T-helper 17 cell (primary cell): ENCODE measurements at regions not wholly inside any gene's neighbourhood (a gene's known extent, or its start where the extent isn't known, plus 50 kb on each side); places are given as distances from the start of the nearest gene placed in this dataset.

Experiments used
- ATAC-seq: fragments of 150-1000 bp; cut with Tn5 transposase; 2 replicates; pipeline ENCODE4 v1.10.0; 2021; ENCODE audit warnings: mild to moderate bottlenecking, moderate library complexity
- DNase-seq, 3 donors: peaks; one replicate each; pipeline versions ENCODE4 v3.0.0 to v3.0.0-alpha.2; 2020 to 2021
- H3K9me3 ChIP-seq: one replicate; pipeline ENCODE4 v1.7.0; 2013; ENCODE audit warnings: low read length, mild to moderate bottlenecking; ENCODE audit not compliant: control insufficient read depth, poor library complexity, severe bottlenecking
- H3K27ac Mint-ChIP-seq: one replicate; pipeline ENCODE4 v1.8.0; 2022; ENCODE audit warnings: mild to moderate bottlenecking, moderate library complexity, mixed read lengths
- H3K27me3 Mint-ChIP-seq: one replicate; pipeline ENCODE4 v1.8.0; 2022; ENCODE audit warnings: mixed read lengths
- H3K36me3 Mint-ChIP-seq: one replicate; pipeline ENCODE4 v1.8.0; 2022; ENCODE audit warnings: low read depth, mixed read lengths
- H3K4me1 Mint-ChIP-seq: one replicate; pipeline ENCODE4 v1.8.0; 2022; ENCODE audit warnings: mild to moderate bottlenecking, mixed read lengths
- H3K4me3 Mint-ChIP-seq: one replicate; pipeline ENCODE4 v1.8.0; 2022; ENCODE audit warnings: mild to moderate bottlenecking, moderate library complexity, mixed read lengths

- ATAC-seq: no peak
- H3K4me1 Mint-ChIP-seq: no peaks in the 10 kb centered on the region
- peaks cover 4% of the 10 kb centered on the region for H3K27me3 Mint-ChIP-seq
- H3K36me3 Mint-ChIP-seq: no peaks in the 10 kb centered on the region
- H3K9me3 ChIP-seq: no peaks in the 10 kb centered on the region
- no peak for DNase-seq
- no peak overlapping the region for H3K4me3 Mint-ChIP-seq
- no peak overlapping the region for H3K27ac Mint-ChIP-seq
Measured at GRCh38 chr10:123303581-123304337, 149.6 kb downstream of the BUB3 start.

DNA sequence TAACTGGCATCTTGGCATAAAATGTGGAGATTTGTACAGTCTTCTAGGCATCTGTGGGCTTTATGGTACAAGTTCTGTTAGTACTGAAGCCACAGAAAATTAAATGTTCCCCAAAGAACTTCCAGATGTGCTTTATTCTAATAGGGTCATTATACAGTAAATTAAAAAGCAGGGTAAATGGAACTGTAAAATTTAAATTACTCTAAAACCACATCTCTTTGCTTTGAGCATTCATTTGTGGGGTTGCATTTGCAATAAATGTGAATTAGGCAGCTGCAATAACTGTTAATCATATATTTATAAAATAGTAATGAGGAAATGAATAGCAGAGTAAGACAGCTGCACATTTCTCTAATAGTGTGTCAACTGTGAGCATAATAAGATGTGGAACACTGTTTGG lies 151.5 kb downstream of the BUB3 start:
- Mint-ChIP-seq H3K27me3 (no peaks in the 10 kb centered on the region), H3K4me1 (no peaks in the 10 kb centered on the region), H3K4me3 (no peak overlapping the region), H3K36me3 (no peaks in the 10 kb centered on the region), H3K27ac (no peak overlapping the region)
- ATAC-seq (no peak), DNase-seq (no peak)
- no peaks in the 10 kb centered on the region for H3K9me3 ChIP-seq

DNA sequence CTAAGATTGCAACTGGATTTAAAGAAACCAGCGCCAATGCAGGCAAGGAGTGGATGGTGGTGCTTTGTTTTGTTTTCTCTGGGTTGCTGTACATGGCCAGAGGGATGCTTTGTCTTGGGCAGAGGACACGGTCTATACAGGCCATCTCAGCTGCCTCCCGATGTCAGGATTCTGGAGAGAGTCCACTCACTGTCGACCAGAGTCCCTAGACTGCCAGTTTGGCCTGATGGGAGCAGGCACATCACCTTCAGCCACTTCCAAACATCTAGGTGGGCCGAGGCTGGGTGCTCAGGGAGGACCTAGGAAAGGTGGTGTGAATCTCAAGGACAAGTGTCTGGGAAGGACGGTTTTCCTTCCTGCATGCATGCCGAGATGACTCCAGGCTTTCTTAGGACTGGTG lies 152.1 kb downstream of the BUB3 start:
- no peak for DNase-seq
- no peak for ATAC-seq
- H3K4me1 Mint-ChIP-seq: no peaks in the 10 kb centered on the region
- no peak overlapping the region for H3K27ac Mint-ChIP-seq
- no peaks in the 10 kb centered on the region for H3K9me3 ChIP-seq
- H3K27me3 Mint-ChIP-seq: no peaks in the 10 kb centered on the region
- H3K36me3 Mint-ChIP-seq: no peaks in the 10 kb centered on the region
- H3K4me3 Mint-ChIP-seq: no peak overlapping the region

DNA sequence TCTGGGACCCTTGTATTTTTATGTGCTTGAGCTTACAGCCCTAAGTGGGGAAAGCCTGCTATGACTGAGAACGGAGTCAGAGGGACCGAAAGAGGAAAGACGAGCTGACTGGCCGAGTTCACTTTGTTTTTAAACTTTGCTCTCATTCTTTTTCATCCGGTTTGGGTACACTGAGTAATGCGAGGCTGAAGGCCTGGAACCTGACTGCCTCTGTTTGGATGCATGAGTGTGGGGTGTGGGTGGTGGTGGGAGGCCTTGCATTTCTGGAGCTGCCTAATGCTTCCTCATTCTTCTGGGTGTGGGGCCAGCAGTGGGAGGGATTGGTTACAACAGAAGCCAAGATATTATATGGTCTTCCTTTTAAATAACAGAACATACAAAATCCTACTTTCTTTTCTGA lies 155.5 kb downstream of the BUB3 start:
- DNase-seq (no peak), ATAC-seq (no peak)
- Mint-ChIP-seq H3K4me1 (no peaks in the 10 kb centered on the region), H3K27ac (no peak overlapping the region), H3K36me3 (peaks cover 4% of the 10 kb centered on the region), H3K4me3 (no peak overlapping the region), H3K27me3 (no peaks in the 10 kb centered on the region)
- H3K9me3 ChIP-seq: no peaks in the 10 kb centered on the region

GRCh38 chr10:123316776-123317175 lies 162.6 kb downstream of the BUB3 start:
- peaks cover 5% of the 10 kb centered on the region for H3K4me1 Mint-ChIP-seq
- H3K4me3 Mint-ChIP-seq: no peak overlapping the region
- no peaks in the 10 kb centered on the region for H3K9me3 ChIP-seq
- DNase-seq (no peak), ATAC-seq (no peak)
- H3K27ac Mint-ChIP-seq: no peak overlapping the region
- H3K36me3 Mint-ChIP-seq: peaks cover 6% of the 10 kb centered on the region
- no peaks in the 10 kb centered on the region for H3K27me3 Mint-ChIP-seq

DNA sequence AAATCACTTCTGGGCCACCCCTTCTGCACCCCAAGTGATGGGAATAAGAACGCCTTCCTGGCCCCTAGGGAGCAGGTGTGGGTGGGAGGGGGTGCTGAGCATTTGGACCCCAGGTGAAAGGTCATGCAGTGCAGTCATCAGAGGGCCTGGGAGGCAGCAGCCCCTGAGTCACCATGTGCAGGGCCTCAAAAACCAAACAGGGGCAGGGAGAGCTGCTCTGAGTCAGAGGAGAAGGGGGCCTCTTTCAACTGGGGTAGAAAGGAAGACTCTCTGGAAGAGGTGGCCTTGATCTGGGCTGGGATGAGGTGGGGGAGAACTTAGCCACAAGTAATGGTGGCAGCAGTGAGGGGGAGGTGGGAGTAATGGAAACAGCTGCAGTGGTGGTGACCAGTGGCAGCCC lies 164.3 kb downstream of the BUB3 start:
- Mint-ChIP-seq H3K4me3 (no peak overlapping the region), H3K36me3 (peaks cover 2% of the 10 kb centered on the region), H3K27ac (no peak overlapping the region), H3K4me1 (peaks cover 5% of the 10 kb centered on the region), H3K27me3 (no peaks in the 10 kb centered on the region)
- ATAC-seq (no peak), DNase-seq (no peak)
- H3K9me3 ChIP-seq: no peaks in the 10 kb centered on the region

DNA sequence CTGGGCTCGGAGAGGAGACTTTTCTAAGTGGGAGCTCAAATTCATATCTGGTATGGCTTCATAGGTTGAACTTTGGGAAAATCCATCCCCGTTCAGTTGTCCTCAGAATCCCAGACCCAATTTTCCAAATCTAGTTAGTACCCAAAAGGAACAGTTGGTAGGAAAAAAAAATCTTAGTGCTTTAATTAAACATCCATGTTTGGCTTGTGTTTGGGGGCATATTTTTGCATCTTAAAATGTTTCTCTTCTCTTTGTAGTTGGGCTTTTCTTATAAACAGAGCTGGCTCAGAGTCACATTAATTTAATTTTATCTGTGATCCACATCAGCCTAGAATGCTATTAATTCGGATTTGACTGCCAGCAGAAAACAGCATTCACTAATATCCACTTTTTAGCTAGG lies 165.9 kb downstream of the BUB3 start:
- no peaks in the 10 kb centered on the region for H3K9me3 ChIP-seq
- H3K36me3 Mint-ChIP-seq: peaks cover 4% of the 10 kb centered on the region
- ATAC-seq (no peak), DNase-seq (no peak)
- H3K4me1 Mint-ChIP-seq: peaks cover 5% of the 10 kb centered on the region
- H3K27me3 Mint-ChIP-seq: no peaks in the 10 kb centered on the region
- H3K27ac Mint-ChIP-seq: no peak overlapping the region
- H3K4me3 Mint-ChIP-seq: no peak overlapping the region

DNA sequence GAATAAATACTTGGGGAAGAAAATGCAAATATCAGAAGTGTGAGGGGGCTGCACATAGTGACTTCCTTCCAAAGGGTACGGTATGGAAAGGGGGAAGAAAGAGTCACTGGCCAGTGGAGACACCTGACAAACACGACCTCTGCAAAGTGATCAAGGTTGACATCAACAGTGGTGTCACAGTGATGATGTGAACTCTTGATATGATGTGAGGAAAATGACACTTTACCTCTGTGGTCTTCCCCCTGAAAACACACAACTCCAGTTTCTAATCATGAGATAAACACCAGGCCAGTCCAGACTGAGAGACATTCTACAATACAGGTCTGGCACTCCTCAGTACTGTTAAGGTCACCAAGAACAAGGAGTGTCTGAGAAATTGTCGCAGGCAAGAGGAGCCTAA lies 169.7 kb downstream of the BUB3 start:
- Mint-ChIP-seq H3K36me3 (peaks cover 2% of the 10 kb centered on the region), H3K4me3 (no peak overlapping the region), H3K4me1 (peaks cover 4% of the 10 kb centered on the region), H3K27me3 (no peaks in the 10 kb centered on the region), H3K27ac (no peak overlapping the region)
- ATAC-seq: no peak
- peaks cover 4% of the 10 kb centered on the region for H3K9me3 ChIP-seq
- DNase-seq: no peak

DNA sequence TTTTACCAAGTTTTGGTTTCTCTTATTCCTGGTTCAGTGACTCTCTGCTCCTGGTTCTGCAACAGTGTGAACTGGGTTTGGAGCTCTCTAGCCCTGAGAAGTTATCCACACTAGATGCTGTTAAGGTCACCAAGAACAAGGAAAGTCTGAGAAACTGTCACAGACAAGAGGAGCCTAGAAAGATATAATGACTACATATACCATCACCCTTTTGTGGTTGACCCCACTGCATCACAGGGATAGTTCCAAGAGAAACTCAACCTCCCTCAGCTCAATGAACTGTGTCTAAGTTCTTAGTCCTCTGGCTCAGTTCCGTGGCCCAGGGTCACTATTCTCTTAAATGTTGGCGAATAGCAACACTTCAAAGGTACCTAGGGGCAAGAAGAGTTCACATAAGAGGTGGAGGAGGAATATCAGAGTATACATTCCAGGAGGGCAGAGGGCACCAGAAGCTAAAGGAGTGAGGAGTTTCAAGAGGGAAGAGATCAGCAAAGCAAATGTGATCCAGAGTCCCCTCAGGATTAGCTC lies 171.5 kb downstream of the BUB3 start:
- DNase-seq (no peak), ATAC-seq (no peak)
- H3K4me3 Mint-ChIP-seq: no peak overlapping the region
- H3K27ac Mint-ChIP-seq: no peak overlapping the region
- peaks cover 2% of the 10 kb centered on the region for H3K36me3 Mint-ChIP-seq
- no peaks in the 10 kb centered on the region for H3K27me3 Mint-ChIP-seq
- H3K4me1 Mint-ChIP-seq: no peaks in the 10 kb centered on the region
- peaks cover 4% of the 10 kb centered on the region for H3K9me3 ChIP-seq

DNA sequence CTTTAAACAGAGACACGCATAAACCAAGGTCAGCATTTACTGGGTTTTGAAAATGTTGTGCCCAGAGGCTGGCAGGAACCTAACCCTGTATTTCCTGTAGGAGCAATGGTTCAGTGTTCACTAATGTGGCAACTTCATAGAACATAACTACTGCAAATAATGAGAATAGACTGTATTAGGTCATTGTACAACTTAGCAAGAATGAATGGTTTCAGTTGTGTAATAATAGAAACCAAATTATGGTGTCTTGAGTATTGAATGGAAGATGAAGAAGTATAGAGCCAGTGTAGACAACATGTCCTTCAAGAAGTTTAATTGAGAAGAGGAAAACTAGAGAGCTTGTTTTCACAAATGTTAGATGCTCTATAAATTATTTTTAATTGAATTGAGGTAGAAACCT lies 172.5 kb downstream of the BUB3 start:
- Mint-ChIP-seq H3K27ac (no peak overlapping the region), H3K27me3 (no peaks in the 10 kb centered on the region), H3K36me3 (peaks cover 2% of the 10 kb centered on the region), H3K4me1 (no peaks in the 10 kb centered on the region), H3K4me3 (no peak overlapping the region)
- DNase-seq (no peak), ATAC-seq (no peak)
- peaks cover 4% of the 10 kb centered on the region for H3K9me3 ChIP-seq

DNA sequence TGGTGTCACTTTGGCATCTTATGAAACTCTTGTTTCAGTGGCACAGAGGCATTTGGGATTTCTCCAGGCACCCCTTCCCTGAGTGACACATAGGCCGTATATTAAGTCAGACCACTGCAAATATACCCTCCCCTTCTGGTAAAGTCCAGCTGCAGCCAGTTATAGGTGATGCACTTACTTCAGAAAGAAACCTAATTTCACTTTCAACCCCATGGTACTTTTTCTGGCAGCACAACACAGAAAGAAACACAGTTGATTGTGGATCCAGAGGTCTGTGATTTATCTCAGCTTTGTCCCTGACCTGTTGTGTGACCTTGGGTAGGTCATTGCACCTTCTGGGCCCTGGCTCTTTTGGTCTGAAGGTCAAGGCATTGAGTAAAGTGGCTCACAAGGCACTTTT lies 173.2 kb downstream of the BUB3 start:
- Mint-ChIP-seq H3K36me3 (peaks cover 2% of the 10 kb centered on the region), H3K27me3 (no peaks in the 10 kb centered on the region), H3K4me1 (no peaks in the 10 kb centered on the region), H3K27ac (no peak overlapping the region), H3K4me3 (no peak overlapping the region)
- H3K9me3 ChIP-seq: peaks cover 4% of the 10 kb centered on the region
- ATAC-seq (no peak), DNase-seq (no peak)

DNA sequence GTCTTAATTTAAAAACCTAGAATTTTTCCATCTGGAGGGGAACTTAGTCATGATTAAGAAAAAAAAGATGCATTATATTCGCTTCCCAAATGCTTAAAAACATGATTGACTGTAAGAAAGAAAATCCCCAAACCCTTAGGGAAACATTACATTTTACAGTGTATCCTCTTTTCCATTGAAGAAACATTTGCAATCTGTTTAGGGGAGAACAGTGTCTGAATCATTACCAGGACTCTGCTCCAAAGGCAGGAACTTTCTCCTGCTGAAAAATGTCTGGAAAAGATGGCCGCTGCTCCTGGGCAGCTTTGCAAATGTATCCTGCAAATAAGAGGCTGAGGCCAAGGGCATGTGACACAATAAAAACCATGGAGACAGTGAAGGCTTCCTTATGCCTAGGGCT lies 173.7 kb downstream of the BUB3 start:
- DNase-seq: no peak
- ATAC-seq: no peak
- peaks cover 2% of the 10 kb centered on the region for H3K36me3 Mint-ChIP-seq
- no peaks in the 10 kb centered on the region for H3K4me1 Mint-ChIP-seq
- peaks cover 4% of the 10 kb centered on the region for H3K9me3 ChIP-seq
- no peak overlapping the region for H3K4me3 Mint-ChIP-seq
- no peaks in the 10 kb centered on the region for H3K27me3 Mint-ChIP-seq
- no peak overlapping the region for H3K27ac Mint-ChIP-seq

- Mint-ChIP-seq H3K36me3 (no peaks in the 10 kb centered on the region), H3K27ac (no peak overlapping the region), H3K27me3 (no peaks in the 10 kb centered on the region), H3K4me3 (no peak overlapping the region), H3K4me1 (no peaks in the 10 kb centered on the region)
- DNase-seq: no peak
- no peak for ATAC-seq
- H3K9me3 ChIP-seq: peaks cover under 1% of the 10 kb centered on the region
Measured at GRCh38 chr10:123331438-123331837, 177.2 kb downstream of the BUB3 start.

GRCh38 chr10:123346581-123346980 lies 192.4 kb downstream of the BUB3 start:
- Mint-ChIP-seq H3K27ac (no peak overlapping the region), H3K36me3 (peaks cover 1% of the 10 kb centered on the region), H3K27me3 (no peaks in the 10 kb centered on the region)

More at GRCh38 chr10:123346581-123346980, 192.4 kb downstream of the BUB3 start:
- no peak for ATAC-seq
- no peak overlapping the region for H3K4me3 Mint-ChIP-seq
- no peak for DNase-seq
- no peaks in the 10 kb centered on the region for H3K9me3 ChIP-seq
- no peaks in the 10 kb centered on the region for H3K4me1 Mint-ChIP-seq
